ENCODE measurements at regions not wholly inside any gene's neighbourhood (a gene's known extent, or its start where the extent isn't known, plus 50 kb on each side); places are given as distances from the start of the nearest gene placed in this dataset.

DNA sequence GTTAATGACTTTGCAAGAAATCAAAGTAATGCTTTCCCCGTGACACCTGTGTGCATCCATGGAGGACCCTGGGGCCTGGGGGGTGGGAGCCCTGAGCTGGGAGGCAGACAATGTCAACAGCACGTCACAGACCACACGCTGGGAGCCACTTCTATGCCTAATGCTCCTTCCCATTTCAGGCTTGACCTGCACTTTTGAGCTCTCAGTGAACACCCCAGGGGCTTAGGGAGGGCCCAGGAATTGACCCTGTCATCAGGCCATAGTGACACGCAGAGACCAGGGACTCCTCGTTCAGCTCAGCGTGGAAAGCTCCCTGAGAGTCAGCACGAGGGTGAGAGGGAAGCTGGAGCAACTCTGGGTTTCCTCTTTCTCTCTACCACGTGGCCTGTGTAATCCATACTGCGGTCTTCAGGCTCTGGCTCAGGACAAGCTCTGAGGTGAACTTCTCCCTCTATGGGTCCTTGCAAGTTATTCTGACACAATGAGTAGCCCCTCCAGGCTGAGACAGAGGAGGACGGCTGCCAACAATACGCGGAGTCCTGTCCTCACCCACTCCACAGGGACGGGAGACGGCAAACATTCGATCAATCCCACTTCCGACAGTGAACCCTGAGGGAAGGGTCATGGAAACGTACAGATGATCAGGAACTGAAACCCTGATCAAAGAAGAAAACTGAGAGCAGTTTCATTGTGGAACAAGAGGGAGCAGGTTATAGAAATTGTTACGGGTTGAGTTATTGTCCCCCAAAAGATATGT is 130.8 kb upstream of the IRX4 start:
- TF ChIP-seq EGR1 (IDR thresholded peaks at IDR 0.05; ENCODE audit: low read depth): no peak
- TF ChIP-seq, protein P1, sequence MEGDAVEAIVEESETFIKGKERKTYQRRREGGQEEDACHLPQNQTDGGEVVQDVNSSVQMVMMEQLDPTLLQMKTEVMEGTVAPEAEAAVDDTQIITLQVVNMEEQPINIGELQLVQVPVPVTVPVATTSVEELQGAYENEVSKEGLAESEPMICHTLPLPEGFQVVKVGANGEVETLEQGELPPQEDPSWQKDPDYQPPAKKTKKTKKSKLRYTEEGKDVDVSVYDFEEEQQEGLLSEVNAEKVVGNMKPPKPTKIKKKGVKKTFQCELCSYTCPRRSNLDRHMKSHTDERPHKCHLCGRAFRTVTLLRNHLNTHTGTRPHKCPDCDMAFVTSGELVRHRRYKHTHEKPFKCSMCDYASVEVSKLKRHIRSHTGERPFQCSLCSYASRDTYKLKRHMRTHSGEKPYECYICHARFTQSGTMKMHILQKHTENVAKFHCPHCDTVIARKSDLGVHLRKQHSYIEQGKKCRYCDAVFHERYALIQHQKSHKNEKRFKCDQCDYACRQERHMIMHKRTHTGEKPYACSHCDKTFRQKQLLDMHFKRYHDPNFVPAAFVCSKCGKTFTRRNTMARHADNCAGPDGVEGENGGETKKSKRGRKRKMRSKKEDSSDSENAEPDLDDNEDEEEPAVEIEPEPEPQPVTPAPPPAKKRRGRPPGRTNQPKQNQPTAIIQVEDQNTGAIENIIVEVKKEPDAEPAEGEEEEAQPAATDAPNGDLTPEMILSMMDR (IDR thresholded peaks at IDR 0.05 in 2 of 3, conservative IDR thresholded peaks at IDR 0.05 in 1 of 3; ENCODE audit: borderline replicate concordance in 1 of 3, insufficient read depth in 1 of 3, low read depth in 2 of 3, low read length in 2 of 3): no peak

All from HCT116 (cell line).